WTC11 (cell line): ENCODE measurements at regions not wholly inside any gene's neighbourhood (a gene's known extent, or its start where the extent isn't known, plus 50 kb on each side); places are given as distances from the start of the nearest gene placed in this dataset.

Source experiments
- GTF2I ChIP-seq: fragments of 250-450 bp; sonication (Bioruptor Pico); conservative IDR thresholded peaks from 2 replicates; pipeline ENCODE4 v1.4.0; 2021; ENCODE audit warnings: mild to moderate bottlenecking
- JUN ChIP-seq: sonication (generic); formaldehyde crosslinking; IDR thresholded peaks from 2 replicates; pipeline ENCODE4 v1.8.0; 2023; ENCODE audit warnings: mild to moderate bottlenecking, missing genetic modification reagents
- NFYB ChIP-seq: sonication (generic); formaldehyde crosslinking; conservative IDR thresholded peaks from 2 replicates; pipeline ENCODE4 v1.8.0; 2022; ENCODE audit warnings: low read depth, missing genetic modification reagents
- NR2C2 ChIP-seq: sonication (generic); formaldehyde crosslinking; IDR thresholded peaks from 2 replicates; pipeline ENCODE4 v1.8.0; 2022; ENCODE audit warnings: mild to moderate bottlenecking, missing genetic modification reagents
- OVOL2 ChIP-seq: fragments of 250-450 bp; sonication (Bioruptor Pico); IDR thresholded peaks from 2 replicates; pipeline ENCODE4 v1.9.0; 2021; ENCODE audit warnings: mild to moderate bottlenecking, borderline replicate concordance
- ZNF416 ChIP-seq: fragments of 250-450 bp; sonication (Bioruptor Pico); IDR thresholded peaks from 2 replicates; pipeline ENCODE4 v1.9.0; 2021; ENCODE audit warnings: mild to moderate bottlenecking, inconsistent platforms
- TF ChIP-seq, protein P1 (sequence below): fragments of 200-600 bp; IDR thresholded peaks from 2 replicates; pipeline ENCODE4 v1.8.0; 2022; ENCODE audit warnings: antibody characterized with exemption
- TF ChIP-seq, protein P2 (sequence below): sonication (generic); formaldehyde crosslinking; IDR thresholded peaks from 2 replicates; pipeline ENCODE4 v1.8.1; 2022; ENCODE audit warnings: low read depth, missing genetic modification reagents, borderline replicate concordance
- TF ChIP-seq, protein P3 (sequence below): sonication (generic); formaldehyde crosslinking; IDR thresholded peaks from 2 replicates; pipeline ENCODE4 v1.8.0; 2023; ENCODE audit warnings: missing genetic modification reagents
- TF ChIP-seq, protein P4 (sequence below): sonication (generic); formaldehyde crosslinking; IDR thresholded peaks from 2 replicates; pipeline ENCODE4 v1.8.0; 2022; ENCODE audit warnings: mild to moderate bottlenecking, missing genetic modification reagents

DNA sequence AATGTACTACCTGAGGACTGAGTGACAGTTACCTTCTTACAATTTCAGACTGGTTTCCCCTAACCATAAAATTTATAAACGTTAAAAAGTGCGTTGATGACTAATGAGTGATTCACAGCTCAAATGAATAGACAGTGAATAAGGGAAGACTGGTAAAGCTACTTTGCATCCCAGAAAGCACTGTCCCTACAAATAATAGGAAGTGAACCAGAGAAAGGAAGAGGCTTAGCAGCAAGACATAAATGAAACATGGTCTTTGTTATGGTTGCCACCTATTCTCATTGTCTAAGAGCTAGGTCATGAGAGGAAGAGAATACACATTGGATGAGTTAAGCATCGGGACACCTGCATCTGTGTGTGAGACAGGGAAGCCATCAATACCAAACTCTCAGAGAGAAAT lies 849.2 kb downstream of the TAF11L14 start:
- TF ChIP-seq, protein P1, sequence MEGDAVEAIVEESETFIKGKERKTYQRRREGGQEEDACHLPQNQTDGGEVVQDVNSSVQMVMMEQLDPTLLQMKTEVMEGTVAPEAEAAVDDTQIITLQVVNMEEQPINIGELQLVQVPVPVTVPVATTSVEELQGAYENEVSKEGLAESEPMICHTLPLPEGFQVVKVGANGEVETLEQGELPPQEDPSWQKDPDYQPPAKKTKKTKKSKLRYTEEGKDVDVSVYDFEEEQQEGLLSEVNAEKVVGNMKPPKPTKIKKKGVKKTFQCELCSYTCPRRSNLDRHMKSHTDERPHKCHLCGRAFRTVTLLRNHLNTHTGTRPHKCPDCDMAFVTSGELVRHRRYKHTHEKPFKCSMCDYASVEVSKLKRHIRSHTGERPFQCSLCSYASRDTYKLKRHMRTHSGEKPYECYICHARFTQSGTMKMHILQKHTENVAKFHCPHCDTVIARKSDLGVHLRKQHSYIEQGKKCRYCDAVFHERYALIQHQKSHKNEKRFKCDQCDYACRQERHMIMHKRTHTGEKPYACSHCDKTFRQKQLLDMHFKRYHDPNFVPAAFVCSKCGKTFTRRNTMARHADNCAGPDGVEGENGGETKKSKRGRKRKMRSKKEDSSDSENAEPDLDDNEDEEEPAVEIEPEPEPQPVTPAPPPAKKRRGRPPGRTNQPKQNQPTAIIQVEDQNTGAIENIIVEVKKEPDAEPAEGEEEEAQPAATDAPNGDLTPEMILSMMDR: no peak
- TF ChIP-seq, protein P2, sequence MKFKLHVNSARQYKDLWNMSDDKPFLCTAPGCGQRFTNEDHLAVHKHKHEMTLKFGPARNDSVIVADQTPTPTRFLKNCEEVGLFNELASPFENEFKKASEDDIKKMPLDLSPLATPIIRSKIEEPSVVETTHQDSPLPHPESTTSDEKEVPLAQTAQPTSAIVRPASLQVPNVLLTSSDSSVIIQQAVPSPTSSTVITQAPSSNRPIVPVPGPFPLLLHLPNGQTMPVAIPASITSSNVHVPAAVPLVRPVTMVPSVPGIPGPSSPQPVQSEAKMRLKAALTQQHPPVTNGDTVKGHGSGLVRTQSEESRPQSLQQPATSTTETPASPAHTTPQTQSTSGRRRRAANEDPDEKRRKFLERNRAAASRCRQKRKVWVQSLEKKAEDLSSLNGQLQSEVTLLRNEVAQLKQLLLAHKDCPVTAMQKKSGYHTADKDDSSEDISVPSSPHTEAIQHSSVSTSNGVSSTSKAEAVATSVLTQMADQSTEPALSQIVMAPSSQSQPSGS (CRISPR knock-in tag): no peak
- TF ChIP-seq NFYB (CRISPR knock-in tag): no peak
- TF ChIP-seq GTF2I (CRISPR knock-in tag): no peak
- TF ChIP-seq ZNF416 (CRISPR knock-in tag): no peak
- TF ChIP-seq, protein P3, sequence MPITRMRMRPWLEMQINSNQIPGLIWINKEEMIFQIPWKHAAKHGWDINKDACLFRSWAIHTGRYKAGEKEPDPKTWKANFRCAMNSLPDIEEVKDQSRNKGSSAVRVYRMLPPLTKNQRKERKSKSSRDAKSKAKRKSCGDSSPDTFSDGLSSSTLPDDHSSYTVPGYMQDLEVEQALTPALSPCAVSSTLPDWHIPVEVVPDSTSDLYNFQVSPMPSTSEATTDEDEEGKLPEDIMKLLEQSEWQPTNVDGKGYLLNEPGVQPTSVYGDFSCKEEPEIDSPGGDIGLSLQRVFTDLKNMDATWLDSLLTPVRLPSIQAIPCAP: no peak
- TF ChIP-seq JUN (CRISPR knock-in tag): no peak
- TF ChIP-seq NR2C2 (CRISPR knock-in tag): no peak
- TF ChIP-seq OVOL2 (CRISPR knock-in tag): no peak
- TF ChIP-seq, protein P4, sequence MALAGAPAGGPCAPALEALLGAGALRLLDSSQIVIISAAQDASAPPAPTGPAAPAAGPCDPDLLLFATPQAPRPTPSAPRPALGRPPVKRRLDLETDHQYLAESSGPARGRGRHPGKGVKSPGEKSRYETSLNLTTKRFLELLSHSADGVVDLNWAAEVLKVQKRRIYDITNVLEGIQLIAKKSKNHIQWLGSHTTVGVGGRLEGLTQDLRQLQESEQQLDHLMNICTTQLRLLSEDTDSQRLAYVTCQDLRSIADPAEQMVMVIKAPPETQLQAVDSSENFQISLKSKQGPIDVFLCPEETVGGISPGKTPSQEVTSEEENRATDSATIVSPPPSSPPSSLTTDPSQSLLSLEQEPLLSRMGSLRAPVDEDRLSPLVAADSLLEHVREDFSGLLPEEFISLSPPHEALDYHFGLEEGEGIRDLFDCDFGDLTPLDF: no peak
